ENCODE measurements at regions not wholly inside any gene's neighbourhood (a gene's known extent, or its start where the extent isn't known, plus 50 kb on each side); places are given as distances from the start of the nearest gene placed in this dataset.

- TF ChIP-seq LRRFIP1 (CRISPR knock-in tag; conservative IDR thresholded peaks at IDR 0.05) (no peak), ZNF781 (CRISPR knock-in tag; IDR thresholded peaks at IDR 0.05; ENCODE audit: borderline replicate concordance, not compliant biosample characterization) (no peak)
Measured at GRCh38 chr6:144722925-144723324, 437.8 kb downstream of the UTRN start (continued).

DNA sequence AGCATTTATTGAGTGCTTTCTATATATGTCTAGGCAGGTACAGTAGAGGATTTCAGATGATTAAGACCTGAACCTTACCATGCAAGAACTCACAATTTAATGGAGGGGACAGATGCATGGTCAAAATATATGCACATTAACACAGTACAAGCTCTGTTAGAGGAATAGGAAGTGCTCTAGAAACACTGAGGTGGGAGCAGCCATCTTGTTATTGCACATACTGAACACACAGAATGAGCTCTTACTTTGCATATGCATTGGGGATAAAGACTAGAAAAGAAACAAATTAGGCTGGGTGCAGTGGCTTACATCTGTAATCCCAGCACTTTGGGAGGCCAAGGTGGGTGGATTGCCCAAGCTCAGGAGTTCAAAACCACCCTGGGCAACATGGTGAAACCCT is 438.3 kb downstream of the UTRN start:
- BruUV-seq (replicated peaks) = no TSS peak
- H3K27ac ChIP-seq (ENCODE audit: extremely low read length, insufficient read depth, low read length) = no peak overlapping the region
- no peak overlapping the region for H3K4me3 ChIP-seq (replicated peaks in 1 of 3; ENCODE audit: insufficient read depth in 1 of 3, low read depth in 2 of 3, low read length in 3 of 3)
- no peaks in the 10 kb centered on the region for H3K4me1 ChIP-seq (ENCODE audit: insufficient read depth, low read length)
- ChIA-PET CTCF (ENCODE audit: low intra/inter-chr PET ratio, low total read pairs) (no interaction called here), POLR2A (no interaction called here)
- in situ Hi-C loops (cut with HindIII; ENCODE audit: extremely low pct_ligation_motif_present, low pct_unique_long_range_greater_than_20kb) (no loop called here), intact Hi-C loops (cut with micrococcal nuclease; ENCODE audit: unreplicated experiment) (no loop called here)
- no peaks in the 10 kb centered on the region for H3K9me3 ChIP-seq (ENCODE audit: low read length)
- DNase-seq (ENCODE audit: low spot score) = no peak
- H3K27me3 ChIP-seq (ENCODE audit: control insufficient read depth in 1 of 2, insufficient read depth in 2 of 2, low read length in 2 of 2) = no peaks in the 10 kb centered on the region
- no peaks in the 10 kb centered on the region for H3K79me2 ChIP-seq (ENCODE audit: insufficient read depth, low read length)
- no peak for FAIRE-seq
- no peak for ATAC-seq
- H2AFZ ChIP-seq (ENCODE audit: low read length) = no peak overlapping the region
- H3K9ac ChIP-seq (ENCODE audit: insufficient read depth, low read depth, low read length) = no peak overlapping the region
- H4K20me1 ChIP-seq (ENCODE audit: insufficient read depth, low read length) = no peaks in the 10 kb centered on the region; the same call in 1 of the 2 replicates
- H3K4me2 ChIP-seq (ENCODE audit: low read depth, low read length) = no peak overlapping the region
- peaks cover 17 to 33% of the 10 kb centered on the region in 2 experiments; a peak in 4 of 5 replicates for H3K36me3 ChIP-seq (replicated peaks in 1 of 2; ENCODE audit: control insufficient read depth in 1 of 2, insufficient read depth in 2 of 2, low read length in 2 of 2)
- TF ChIP-seq, protein P1, sequence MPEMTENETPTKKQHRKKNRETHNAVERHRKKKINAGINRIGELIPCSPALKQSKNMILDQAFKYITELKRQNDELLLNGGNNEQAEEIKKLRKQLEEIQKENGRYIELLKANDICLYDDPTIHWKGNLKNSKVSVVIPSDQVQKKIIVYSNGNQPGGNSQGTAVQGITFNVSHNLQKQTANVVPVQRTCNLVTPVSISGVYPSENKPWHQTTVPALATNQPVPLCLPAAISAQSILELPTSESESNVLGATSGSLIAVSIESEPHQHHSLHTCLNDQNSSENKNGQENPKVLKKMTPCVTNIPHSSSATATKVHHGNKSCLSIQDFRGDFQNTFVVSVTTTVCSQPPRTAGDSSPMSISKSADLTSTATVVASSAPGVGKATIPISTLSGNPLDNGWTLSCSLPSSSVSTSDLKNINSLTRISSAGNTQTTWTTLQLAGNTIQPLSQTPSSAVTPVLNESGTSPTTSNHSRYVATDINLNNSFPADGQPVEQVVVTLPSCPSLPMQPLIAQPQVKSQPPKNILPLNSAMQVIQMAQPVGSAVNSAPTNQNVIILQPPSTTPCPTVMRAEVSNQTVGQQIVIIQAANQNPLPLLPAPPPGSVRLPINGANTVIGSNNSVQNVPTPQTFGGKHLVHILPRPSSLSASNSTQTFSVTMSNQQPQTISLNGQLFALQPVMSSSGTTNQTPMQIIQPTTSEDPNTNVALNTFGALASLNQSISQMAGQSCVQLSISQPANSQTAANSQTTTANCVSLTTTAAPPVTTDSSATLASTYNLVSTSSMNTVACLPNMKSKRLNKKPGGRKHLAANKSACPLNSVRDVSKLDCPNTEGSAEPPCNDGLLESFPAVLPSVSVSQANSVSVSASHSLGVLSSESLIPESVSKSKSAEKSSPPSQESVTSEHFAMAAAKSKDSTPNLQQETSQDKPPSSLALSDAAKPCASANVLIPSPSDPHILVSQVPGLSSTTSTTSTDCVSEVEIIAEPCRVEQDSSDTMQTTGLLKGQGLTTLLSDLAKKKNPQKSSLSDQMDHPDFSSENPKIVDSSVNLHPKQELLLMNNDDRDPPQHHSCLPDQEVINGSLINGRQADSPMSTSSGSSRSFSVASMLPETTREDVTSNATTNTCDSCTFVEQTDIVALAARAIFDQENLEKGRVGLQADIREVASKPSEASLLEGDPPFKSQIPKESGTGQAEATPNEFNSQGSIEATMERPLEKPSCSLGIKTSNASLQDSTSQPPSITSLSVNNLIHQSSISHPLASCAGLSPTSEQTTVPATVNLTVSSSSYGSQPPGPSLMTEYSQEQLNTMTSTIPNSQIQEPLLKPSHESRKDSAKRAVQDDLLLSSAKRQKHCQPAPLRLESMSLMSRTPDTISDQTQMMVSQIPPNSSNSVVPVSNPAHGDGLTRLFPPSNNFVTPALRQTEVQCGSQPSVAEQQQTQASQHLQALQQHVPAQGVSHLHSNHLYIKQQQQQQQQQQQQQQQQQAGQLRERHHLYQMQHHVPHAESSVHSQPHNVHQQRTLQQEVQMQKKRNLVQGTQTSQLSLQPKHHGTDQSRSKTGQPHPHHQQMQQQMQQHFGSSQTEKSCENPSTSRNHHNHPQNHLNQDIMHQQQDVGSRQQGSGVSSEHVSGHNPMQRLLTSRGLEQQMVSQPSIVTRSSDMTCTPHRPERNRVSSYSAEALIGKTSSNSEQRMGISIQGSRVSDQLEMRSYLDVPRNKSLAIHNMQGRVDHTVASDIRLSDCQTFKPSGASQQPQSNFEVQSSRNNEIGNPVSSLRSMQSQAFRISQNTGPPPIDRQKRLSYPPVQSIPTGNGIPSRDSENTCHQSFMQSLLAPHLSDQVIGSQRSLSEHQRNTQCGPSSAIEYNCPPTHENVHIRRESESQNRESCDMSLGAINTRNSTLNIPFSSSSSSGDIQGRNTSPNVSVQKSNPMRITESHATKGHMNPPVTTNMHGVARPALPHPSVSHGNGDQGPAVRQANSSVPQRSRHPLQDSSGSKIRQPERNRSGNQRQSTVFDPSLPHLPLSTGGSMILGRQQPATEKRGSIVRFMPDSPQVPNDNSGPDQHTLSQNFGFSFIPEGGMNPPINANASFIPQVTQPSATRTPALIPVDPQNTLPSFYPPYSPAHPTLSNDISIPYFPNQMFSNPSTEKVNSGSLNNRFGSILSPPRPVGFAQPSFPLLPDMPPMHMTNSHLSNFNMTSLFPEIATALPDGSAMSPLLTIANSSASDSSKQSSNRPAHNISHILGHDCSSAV (CRISPR knock-in tag; IDR thresholded peaks at IDR 0.05; ENCODE audit: borderline replicate concordance) = no peak
- TF ChIP-seq ZMAT3 (CRISPR knock-in tag; conservative IDR thresholded peaks at IDR 0.05) (no peak), HMG20B (CRISPR knock-in tag; conservative IDR thresholded peaks at IDR 0.05) (no peak), ZFP62 (CRISPR knock-in tag; IDR thresholded peaks at IDR 0.05) (no peak), ZNF260 (CRISPR knock-in tag; IDR thresholded peaks at IDR 0.05; ENCODE audit: borderline replicate concordance, low read depth) (no peak), IRF2 (CRISPR knock-in tag; IDR thresholded peaks at IDR 0.05) (no peak), ARNT2 (CRISPR knock-in tag; IDR thresholded peaks at IDR 0.05; ENCODE audit: low read depth) (no peak), EHMT2 (IDR thresholded peaks at IDR 0.05; ENCODE audit: borderline replicate concordance, low read depth, low read length) (no peak), MEIS1 (CRISPR knock-in tag; IDR thresholded peaks at IDR 0.05; ENCODE audit: borderline replicate concordance) (no peak)
- TF ChIP-seq, protein P2, sequence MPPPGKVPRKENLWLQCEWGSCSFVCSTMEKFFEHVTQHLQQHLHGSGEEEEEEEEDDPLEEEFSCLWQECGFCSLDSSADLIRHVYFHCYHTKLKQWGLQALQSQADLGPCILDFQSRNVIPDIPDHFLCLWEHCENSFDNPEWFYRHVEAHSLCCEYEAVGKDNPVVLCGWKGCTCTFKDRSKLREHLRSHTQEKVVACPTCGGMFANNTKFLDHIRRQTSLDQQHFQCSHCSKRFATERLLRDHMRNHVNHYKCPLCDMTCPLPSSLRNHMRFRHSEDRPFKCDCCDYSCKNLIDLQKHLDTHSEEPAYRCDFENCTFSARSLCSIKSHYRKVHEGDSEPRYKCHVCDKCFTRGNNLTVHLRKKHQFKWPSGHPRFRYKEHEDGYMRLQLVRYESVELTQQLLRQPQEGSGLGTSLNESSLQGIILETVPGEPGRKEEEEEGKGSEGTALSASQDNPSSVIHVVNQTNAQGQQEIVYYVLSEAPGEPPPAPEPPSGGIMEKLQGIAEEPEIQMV (CRISPR knock-in tag; IDR thresholded peaks at IDR 0.05; ENCODE audit: low read depth) = no peak

Measured in HepG2 (cell line).